Type B pancreatic cell (in vitro differentiated cells): ENCODE measurements at regions not wholly inside any gene's neighbourhood (a gene's known extent, or its start where the extent isn't known, plus 50 kb on each side); places are given as distances from the start of the nearest gene placed in this dataset.

Source experiments
- DNase-seq: peaks from one replicate; pipeline ENCODE4 v3.0.0; 2021; ENCODE audit warnings: mixed read lengths; ENCODE audit not compliant: unreplicated experiment; ENCODE audit errors: extremely low spot score
- H3K27ac Mint-ChIP-seq: 2 replicates; pipeline ENCODE4 v1.8.0; 2021; ENCODE audit warnings: mild to moderate bottlenecking, mixed read lengths
- H3K27me3 Mint-ChIP-seq: 2 replicates; pipeline ENCODE4 v1.8.0; 2021; ENCODE audit warnings: mixed read lengths
- H3K36me3 Mint-ChIP-seq: 2 replicates; pipeline ENCODE4 v1.8.0; 2021; ENCODE audit warnings: mixed read lengths
- H3K4me1 Mint-ChIP-seq: one replicate; pipeline ENCODE4 v1.8.0; 2021; ENCODE audit warnings: mixed read lengths; ENCODE audit not compliant: unreplicated experiment
- H3K4me3 Mint-ChIP-seq: 2 replicates; pipeline ENCODE4 v1.8.0; 2021; ENCODE audit warnings: mild to moderate bottlenecking, mixed read lengths
- H3K9me3 Mint-ChIP-seq: 2 replicates; pipeline ENCODE4 v1.8.0; 2021; ENCODE audit warnings: mixed read lengths
- TF ChIP-seq, protein P1 (sequence below): fragments of 200-600 bp; sonication (generic); conservative IDR thresholded peaks from 2 replicates; pipeline ENCODE4 v1.5.0; 2021; ENCODE audit warnings: antibody characterized with exemption, mild to moderate bottlenecking

- no peaks in the 10 kb centered on the region for H3K27me3 Mint-ChIP-seq
- TF ChIP-seq, protein P1, sequence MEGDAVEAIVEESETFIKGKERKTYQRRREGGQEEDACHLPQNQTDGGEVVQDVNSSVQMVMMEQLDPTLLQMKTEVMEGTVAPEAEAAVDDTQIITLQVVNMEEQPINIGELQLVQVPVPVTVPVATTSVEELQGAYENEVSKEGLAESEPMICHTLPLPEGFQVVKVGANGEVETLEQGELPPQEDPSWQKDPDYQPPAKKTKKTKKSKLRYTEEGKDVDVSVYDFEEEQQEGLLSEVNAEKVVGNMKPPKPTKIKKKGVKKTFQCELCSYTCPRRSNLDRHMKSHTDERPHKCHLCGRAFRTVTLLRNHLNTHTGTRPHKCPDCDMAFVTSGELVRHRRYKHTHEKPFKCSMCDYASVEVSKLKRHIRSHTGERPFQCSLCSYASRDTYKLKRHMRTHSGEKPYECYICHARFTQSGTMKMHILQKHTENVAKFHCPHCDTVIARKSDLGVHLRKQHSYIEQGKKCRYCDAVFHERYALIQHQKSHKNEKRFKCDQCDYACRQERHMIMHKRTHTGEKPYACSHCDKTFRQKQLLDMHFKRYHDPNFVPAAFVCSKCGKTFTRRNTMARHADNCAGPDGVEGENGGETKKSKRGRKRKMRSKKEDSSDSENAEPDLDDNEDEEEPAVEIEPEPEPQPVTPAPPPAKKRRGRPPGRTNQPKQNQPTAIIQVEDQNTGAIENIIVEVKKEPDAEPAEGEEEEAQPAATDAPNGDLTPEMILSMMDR = no peak
- DNase-seq = no peak
- H3K4me3 Mint-ChIP-seq = no peak overlapping the region
- peaks cover 4% of the 10 kb centered on the region for H3K9me3 Mint-ChIP-seq
- H3K36me3 Mint-ChIP-seq = no peaks in the 10 kb centered on the region
- H3K4me1 Mint-ChIP-seq = peaks cover 5% of the 10 kb centered on the region
- no peak overlapping the region for H3K27ac Mint-ChIP-seq
Measured at GRCh38 chr2:40037303-40037702, 258.2 kb upstream of the THUMPD2 start.

GRCh38 chr2:40036241-40036640 is 257.2 kb upstream of the THUMPD2 start:
- TF ChIP-seq, protein P1 = no peak
- no peak overlapping the region for H3K27ac Mint-ChIP-seq
- no peak for DNase-seq
- no peaks in the 10 kb centered on the region for H3K27me3 Mint-ChIP-seq
- H3K36me3 Mint-ChIP-seq = no peaks in the 10 kb centered on the region
- peaks cover 5% of the 10 kb centered on the region for H3K4me1 Mint-ChIP-seq
- H3K4me3 Mint-ChIP-seq = no peak overlapping the region
- H3K9me3 Mint-ChIP-seq = peaks cover 4% of the 10 kb centered on the region

DNA sequence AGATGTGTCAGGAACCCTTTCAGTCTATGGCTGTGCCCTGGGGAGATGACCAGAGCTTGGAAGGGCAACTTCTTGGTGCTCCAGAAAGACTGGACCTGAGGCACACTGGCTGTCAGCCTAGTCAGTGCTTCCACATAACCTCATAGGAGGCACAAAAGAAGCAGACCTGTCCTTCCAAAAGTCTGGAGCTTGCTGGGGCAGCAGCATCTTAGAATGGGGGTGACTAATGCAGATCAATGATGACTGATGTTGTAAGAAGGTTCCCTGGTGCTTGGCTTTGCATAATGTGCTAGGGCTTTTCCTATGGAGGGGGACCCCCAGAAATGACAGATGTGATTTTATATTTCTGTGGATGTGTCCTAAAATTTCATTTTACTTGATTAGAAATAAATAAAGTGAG is 255.7 kb upstream of the THUMPD2 start:
- H3K9me3 Mint-ChIP-seq = peaks cover 8% of the 10 kb centered on the region
- no peaks in the 10 kb centered on the region for H3K27me3 Mint-ChIP-seq
- no peak overlapping the region for H3K4me3 Mint-ChIP-seq
- peaks cover 5% of the 10 kb centered on the region for H3K4me1 Mint-ChIP-seq
- no peaks in the 10 kb centered on the region for H3K36me3 Mint-ChIP-seq
- TF ChIP-seq, protein P1 = no peak
- no peak for DNase-seq
- H3K27ac Mint-ChIP-seq = no peak overlapping the region

DNA sequence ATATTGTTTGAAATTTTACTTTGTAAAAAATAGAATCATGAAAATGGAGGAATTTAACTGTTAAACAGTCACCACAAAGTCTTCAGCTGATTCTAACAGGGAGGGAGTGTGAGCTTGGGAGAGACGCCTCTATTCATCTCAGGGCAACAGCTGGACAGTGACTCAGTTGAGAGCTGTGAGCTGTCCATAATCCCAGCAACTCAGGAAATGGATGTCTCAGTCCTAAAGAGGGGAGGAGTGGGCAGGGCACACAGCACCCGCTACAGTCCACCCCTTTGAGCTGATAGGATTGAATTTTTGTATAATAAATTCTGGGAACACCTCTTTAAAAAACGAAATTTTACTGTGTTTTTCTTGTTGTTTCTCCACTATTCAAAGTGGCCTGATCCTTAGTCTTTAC is 255.1 kb upstream of the THUMPD2 start:
- TF ChIP-seq, protein P1 = no peak
- H3K27me3 Mint-ChIP-seq = no peaks in the 10 kb centered on the region
- H3K4me1 Mint-ChIP-seq = peaks cover 5% of the 10 kb centered on the region
- H3K36me3 Mint-ChIP-seq = no peaks in the 10 kb centered on the region
- DNase-seq = no peak
- H3K27ac Mint-ChIP-seq = no peak overlapping the region
- H3K9me3 Mint-ChIP-seq = peaks cover 8% of the 10 kb centered on the region
- no peak overlapping the region for H3K4me3 Mint-ChIP-seq

- TF ChIP-seq, protein P1 = no peak
- peaks cover 5% of the 10 kb centered on the region for H3K4me1 Mint-ChIP-seq
- no peak for DNase-seq
Measured at GRCh38 chr2:40033781-40034180, 254.7 kb upstream of the THUMPD2 start.

More at GRCh38 chr2:40033781-40034180, 254.7 kb upstream of the THUMPD2 start:
- H3K4me3 Mint-ChIP-seq = no peak overlapping the region
- H3K27ac Mint-ChIP-seq = no peak overlapping the region
- no peaks in the 10 kb centered on the region for H3K27me3 Mint-ChIP-seq
- H3K36me3 Mint-ChIP-seq = no peaks in the 10 kb centered on the region
- peaks cover 8% of the 10 kb centered on the region for H3K9me3 Mint-ChIP-seq
